ENCODE measurements at regions not wholly inside any gene's neighbourhood (a gene's known extent, or its start where the extent isn't known, plus 50 kb on each side); places are given as distances from the start of the nearest gene placed in this dataset.

DNA sequence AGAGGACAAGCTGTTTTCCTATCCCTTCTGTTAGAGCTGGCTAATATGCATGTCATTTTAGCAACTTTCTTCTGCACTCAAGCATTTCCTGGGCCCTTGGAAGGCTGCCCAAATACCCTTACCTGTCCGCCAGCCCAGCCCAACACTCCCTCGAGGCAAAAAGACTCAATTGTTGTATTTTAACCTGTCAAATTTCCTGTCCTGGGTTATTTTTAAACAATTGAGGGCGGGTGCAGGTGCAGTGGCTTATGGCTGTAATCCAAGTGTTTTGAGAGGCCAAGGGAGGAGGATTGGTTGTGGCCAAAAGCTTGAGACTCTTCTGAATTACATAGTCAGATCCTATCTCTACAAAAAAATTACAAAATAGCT, 125.0 kb upstream of the ARHGAP28 start:
- DNase-seq (ENCODE audit: low read depth in 2 of 3, low spot score in 2 of 3), result no peak

- no peak for DNase-seq (ENCODE audit: low read depth in 2 of 3, low spot score in 2 of 3)
Observed at GRCh38 chr18:6605115-6605869, 124.2 kb upstream of the ARHGAP28 start.

GRCh38 chr18:6606411-6607085, 123.0 kb upstream of the ARHGAP28 start:
- DNase-seq (ENCODE audit: low read depth in 2 of 3, low spot score in 2 of 3), result no peak

- no peak for DNase-seq (ENCODE audit: low read depth in 2 of 3, low spot score in 2 of 3)
Observed at GRCh38 chr18:6607343-6607742, 122.2 kb upstream of the ARHGAP28 start.

DNA sequence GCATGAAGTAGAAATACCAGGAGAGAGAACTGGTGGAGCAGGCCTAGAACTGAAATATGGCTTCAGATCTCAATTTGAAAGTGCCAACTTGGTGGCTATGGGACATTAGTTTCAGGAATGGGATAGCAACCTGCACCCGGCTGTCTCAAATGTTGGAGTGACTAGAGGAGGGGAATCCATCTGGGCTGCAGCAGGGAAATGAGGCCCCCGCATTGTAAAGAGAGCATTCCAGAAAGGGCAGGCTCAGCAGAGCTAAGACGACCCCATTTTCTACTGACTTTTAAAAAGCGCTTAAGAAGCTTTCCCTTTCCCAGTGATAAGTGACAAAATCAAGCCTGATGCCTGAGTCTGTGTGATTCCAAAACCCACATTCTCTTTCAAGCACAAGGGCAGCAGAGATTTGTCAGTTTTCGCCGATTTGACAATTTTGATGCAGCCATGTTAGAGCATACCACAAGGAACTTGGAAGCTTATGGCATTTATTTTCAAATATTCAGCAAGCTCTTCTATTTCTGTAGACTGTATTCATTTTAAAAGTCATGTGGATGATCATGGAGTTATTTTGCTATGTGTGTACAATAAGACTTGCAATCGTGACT, 119.8 kb upstream of the ARHGAP28 start:
- DNase-seq (ENCODE audit: low read depth in 2 of 3, low spot score in 2 of 3), result no peak

DNA sequence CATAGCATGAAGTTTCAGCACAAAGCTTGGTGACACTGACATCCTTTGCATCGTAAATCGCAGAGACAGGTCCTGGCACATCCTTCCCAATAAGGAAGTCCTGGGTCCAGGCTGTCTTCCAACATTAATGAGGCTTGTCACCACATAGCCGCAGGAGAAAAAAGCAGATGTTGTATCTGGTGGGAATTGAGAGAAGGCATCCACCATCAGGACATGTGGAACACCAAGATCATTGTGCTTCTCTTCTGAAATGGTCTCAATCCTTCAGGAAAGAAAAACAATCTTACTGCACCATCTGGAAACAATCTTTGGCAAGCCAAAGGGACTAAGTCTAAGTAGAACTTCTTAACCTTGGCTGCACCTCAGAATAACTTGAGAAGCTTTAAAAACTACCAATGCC, 119.0 kb upstream of the ARHGAP28 start:
- DNase-seq (ENCODE audit: low read depth in 2 of 3, low spot score in 2 of 3), result no peak

GRCh38 chr18:6613581-6613980, 115.9 kb upstream of the ARHGAP28 start:
- no peak for DNase-seq (ENCODE audit: low read depth in 2 of 3, low spot score in 2 of 3)

DNA sequence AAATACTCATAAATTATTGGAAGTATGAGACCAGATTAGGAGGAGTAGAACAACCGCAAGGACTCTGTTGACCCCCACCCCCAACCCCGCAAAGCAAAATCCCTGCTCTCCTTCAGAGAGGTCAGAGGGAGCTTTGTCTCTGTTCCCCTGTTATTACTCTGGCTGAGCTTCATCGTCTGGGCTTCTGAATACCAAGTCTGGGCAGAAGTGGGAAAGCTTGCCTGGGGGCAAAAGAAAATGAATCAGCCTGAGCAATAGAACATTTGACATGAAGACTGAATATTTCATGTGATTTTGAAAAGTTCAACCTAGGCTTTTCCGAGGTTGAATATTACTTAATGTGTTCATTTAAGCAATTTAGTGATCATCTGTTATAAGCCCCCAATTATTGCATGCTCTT, 114.6 kb upstream of the ARHGAP28 start:
- DNase-seq (ENCODE audit: low read depth in 2 of 3, low spot score in 2 of 3), result no peak

DNA sequence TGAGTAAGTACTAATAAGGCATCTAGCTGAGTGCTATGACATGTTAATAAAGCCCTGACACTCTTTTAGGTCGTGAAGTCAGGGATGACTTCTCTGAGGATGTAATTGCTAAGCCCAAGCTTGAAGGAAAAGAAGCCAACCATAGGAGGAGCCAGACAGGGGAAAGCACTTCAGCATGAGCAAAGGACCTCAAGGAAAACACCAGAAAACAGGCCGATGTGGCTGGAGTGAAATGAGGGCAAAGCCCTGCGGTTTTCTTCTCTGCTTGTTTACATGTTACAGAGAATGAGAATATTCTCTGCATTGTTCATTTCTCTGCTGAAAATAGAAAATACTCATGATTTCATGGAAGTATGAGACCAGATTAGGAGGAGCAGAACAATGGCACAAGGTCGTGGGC, 112.5 kb upstream of the ARHGAP28 start:
- DNase-seq (ENCODE audit: low read depth in 2 of 3, low spot score in 2 of 3), result no peak

DNA sequence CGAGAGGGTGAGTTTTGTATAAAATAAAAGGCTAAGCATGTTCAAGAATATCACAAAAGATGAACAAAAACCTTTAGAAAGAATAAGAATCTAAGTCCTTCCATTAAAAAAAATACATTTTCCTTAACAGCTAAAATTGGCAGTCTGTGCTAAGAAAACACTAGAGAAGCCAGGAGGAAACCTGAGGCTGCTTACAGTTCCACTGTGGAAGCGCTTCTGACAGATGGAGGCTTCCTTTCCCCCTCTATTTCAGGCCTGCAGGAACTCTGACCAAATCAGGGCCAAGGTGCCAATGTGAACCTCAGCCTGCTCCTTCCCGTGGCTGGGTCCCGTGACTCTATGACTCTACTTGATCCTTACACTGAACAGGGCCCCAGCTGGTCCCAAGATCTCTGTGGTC, 108.1 kb upstream of the ARHGAP28 start:
- DNase-seq (ENCODE audit: low read depth in 2 of 3, low spot score in 2 of 3), result no peak

- DNase-seq (ENCODE audit: low read depth in 2 of 3, low spot score in 2 of 3), result no peak
Observed at GRCh38 chr18:6623278-6623677, 106.2 kb upstream of the ARHGAP28 start.

DNA sequence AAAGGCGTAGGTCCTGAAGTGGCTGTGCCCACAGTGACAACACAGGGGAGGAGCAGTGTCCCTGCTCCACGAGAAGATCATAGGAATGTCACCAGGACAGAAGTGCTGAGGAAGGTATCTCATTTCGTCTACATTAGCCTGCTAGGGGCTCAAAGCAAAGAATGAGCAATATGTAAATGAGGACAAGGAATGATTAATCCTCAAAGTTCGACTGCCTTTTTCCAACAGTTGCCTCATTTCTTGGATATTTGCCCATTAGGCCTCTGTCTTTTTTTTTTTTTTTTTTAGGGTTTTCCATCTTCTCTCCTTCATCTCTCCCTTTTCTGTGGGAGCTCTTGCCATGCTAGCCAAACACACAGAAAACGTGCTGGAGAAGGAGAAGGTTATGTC, 105.2 kb upstream of the ARHGAP28 start:
- DNase-seq (ENCODE audit: low read depth in 2 of 3, low spot score in 2 of 3), result no peak

DNA sequence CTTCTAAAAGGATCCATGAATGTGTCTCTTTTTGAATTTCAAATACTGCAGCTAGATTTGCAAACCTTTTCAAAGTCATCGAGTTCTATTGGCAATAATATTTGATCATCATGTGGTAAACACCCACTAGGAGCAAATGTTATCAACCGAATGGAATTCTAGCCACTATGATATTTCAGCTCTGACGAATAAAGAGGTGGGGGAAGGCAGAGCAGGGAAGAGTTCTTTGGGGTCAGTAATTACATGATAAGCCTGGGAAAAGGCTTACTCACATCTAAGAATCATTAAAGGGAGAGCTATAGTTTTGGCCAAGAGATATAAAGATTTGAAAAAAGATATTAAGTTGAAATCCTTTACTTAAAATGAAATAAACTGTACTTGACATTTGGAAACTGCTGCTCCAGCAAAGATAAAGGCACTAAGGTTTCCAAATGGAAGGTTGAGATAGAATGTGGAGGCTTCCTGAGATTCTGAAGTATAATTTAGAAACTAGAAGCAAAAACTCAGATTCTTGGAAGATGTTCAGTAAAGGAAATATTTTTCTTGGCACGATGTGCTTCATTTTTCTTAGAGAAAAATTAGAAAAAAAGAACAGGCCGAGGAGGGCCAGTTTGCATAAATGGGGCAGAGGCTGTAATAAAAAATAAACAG, 104.7 kb upstream of the ARHGAP28 start:
- no peak for DNase-seq (ENCODE audit: low read depth in 2 of 3, low spot score in 2 of 3)

GRCh38 chr18:6625481-6625880, 104.0 kb upstream of the ARHGAP28 start:
- no peak for DNase-seq (ENCODE audit: low read depth in 2 of 3, low spot score in 2 of 3)

DNA sequence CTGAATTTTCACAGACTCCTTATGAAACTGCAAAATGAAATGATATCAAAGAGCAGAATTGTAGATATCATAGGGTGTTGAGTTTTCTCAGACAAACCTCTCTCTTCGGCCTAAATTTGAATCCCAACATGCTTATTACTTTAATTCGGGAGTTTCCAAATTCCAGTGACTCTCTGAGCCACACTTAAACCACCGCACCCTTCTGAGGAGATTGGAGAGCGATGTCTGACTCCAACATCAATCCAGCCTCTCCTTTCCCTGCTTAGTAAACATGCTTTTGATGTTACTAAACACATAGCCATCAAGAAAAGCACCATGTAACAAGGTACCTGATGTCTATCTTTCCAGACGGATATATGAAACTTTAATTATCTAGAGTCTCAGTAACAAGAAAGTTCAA, 103.1 kb upstream of the ARHGAP28 start:
- no peak for DNase-seq (ENCODE audit: low read depth in 2 of 3, low spot score in 2 of 3)

DNA sequence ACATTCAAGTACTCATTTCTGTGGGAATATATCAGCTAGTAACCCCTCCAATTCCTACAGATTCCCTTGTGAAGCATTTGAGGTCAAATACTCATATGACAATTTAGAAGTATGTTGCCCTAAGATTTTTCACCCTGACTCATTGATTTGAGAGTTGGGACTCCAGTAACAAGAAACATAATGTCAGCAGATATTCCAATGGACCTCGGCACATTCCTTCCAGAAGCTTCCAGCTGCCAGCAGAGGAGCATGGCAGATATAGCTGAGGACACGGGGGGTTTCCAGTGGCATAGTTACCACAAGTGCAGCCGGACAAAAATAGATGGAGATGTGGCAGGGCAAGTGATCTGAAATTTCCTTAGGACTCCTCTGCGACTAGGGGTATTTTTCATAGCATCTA, 101.9 kb upstream of the ARHGAP28 start:
- no peak for DNase-seq (ENCODE audit: low read depth in 2 of 3, low spot score in 2 of 3)

DNA sequence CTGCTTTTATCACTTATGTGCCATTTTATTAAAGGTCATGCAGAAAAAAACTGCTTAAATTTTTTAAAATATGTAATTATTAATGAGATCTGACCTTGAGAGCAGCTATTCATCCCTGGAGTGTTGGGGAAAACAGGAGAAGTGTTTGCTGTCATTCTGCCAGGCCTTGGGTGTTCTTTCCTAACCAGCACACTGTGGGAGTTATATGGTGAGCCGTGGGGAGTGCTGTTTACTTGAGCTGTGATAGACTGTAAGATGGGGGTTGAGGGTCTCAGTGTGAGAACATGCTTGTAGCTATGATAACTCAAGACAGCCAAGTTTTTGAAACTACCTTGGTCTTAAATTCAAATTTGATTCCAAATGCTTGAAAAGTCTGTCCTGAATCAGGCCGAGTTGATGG, 101.3 kb upstream of the ARHGAP28 start:
- DNase-seq (ENCODE audit: low read depth in 2 of 3, low spot score in 2 of 3), result no peak

DNA sequence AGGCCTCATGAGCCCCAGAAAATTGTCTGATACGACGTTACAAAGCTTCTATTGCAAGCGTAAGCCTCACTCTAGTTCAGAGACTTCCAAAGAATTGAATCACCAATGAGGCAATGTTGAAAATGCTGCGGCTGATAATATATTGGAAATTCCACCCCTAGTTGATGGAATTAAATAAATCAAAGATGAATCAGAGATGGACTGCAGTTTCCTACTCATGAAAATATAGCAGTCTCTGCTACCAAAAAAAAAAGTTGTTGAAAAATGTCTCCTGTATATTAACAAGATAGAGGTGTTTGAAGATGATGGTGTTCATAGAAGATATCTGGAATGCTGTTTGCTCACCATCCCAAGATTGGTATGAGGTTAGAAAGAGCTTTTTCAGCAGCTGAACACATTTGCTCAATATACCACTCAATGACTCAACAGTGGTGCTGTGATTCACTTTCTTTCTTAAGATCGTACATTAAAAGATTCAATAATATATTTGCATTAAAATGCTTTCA, 99.8 kb upstream of the ARHGAP28 start:
- DNase-seq (ENCODE audit: low read depth in 2 of 3, low spot score in 2 of 3), result no peak

DNA sequence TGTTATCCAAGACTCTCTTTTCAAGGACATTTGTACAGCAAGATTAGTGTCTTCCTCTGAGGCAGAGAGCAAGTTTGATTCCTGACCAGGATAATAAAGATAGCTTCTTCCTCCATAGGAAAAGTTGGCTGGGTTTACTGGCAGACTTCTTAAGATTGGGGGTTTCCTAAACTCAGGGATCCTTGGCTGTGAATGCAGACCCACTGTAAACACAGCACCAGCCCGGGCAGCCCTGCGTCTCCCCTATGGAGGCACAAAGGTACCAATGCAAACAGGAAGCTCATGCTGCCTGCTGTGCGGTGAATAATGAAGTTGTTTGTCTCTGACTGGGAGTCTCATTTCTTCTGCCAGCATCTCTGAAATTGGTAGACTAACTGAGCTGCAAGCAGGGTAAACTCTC, 96.2 kb upstream of the ARHGAP28 start:
- no peak for DNase-seq (ENCODE audit: low read depth in 2 of 3, low spot score in 2 of 3)

DNA sequence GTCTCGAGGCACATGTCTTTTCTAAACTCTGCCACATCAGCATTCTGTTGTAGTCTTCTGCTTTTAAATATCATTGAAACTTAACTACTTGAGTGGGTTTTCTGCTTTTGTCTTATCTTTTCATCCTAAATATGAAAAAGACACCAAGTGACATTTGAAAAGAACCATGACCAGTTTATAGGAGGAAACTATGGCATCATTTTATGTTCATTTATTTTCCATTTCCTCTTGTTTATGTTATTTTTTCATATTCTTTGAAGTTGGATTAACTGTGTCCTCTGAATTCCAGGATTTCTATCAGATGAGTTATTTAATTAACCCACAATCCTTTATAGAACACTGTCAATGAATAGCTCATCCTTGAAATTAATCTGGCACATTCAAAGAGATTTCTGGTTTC, 93.4 kb upstream of the ARHGAP28 start:
- no peak for DNase-seq (ENCODE audit: low read depth in 2 of 3, low spot score in 2 of 3)

DNA sequence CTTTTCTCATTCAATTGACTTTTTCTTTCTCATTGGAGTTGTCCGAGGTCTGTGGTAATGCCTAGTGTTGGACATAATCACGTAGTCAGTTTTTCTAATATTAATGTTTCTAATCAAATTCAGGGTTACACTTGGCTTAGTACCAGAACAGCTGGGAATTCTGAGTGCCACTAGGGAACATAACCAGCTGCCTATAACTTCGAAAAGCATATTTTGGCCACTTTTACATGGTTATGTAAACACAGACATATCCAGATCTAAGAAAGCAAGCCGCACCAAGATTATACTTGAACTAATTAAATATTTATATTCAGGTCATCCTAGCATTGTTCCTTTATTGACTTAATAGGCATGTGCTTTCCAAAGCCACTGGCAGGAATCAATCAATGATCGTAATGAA, 91.1 kb upstream of the ARHGAP28 start:
- no peak for DNase-seq (ENCODE audit: low read depth in 2 of 3, low spot score in 2 of 3)

DNA sequence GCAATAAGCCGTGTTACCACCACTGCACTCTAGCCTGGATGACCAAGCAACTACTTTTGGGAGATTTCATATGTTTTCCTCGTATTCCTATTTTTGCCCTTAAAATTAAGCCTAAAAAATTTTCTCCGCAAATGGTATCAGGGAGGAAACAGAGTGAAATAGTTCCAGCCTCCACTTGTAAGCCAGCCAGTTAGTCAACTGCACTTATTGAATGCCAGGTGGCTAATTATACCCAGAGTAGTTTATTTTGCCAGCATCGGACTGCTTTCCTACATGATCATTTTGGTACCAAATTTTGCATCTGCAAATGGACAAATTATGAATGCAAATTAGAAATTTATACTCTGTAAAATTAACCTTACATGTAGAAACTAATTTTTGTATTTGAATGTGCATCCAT, 90.2 kb upstream of the ARHGAP28 start:
- DNase-seq (ENCODE audit: low read depth in 2 of 3, low spot score in 2 of 3), result no peak
